ENCODE measurements at regions not wholly inside any gene's neighbourhood (a gene's known extent, or its start where the extent isn't known, plus 50 kb on each side); places are given as distances from the start of the nearest gene placed in this dataset.
"Not testable (repeated sequence)": the region's sequence is repeated elsewhere in the genome, so short reads cannot be mapped to it uniquely, and the experiment has no call there.

- H3K4me1 Mint-ChIP-seq = no peaks in the 10 kb centered on the region
- POLR2A ChIA-PET = no interaction called here
- H3K27me3 Mint-ChIP-seq = peaks cover 0 to 18% (median 1%) of the 10 kb centered on the region in 5 donors
Measured at GRCh38 chr2:121837591-121837990, 82.1 kb downstream of the TSN start.

GRCh38 chr2:121838551-121838950 lies 83.1 kb downstream of the TSN start:
- Mint-ChIP-seq H3K27ac (no peak overlapping the region), H3K4me1 (no peaks in the 10 kb centered on the region), H3K4me3 (no peak overlapping the region), H3K9me3 (no peaks in the 10 kb centered on the region), H3K36me3 (no peaks in the 10 kb centered on the region), H3K27me3 (peaks cover 0 to 21% (median 1%) of the 10 kb centered on the region in 5 donors)
- ATAC-seq = no peak
- no peak for DNase-seq
- POLR2A ChIA-PET = interaction anchor here (0.6 kb wide), 1 partner anchor 248 kb away, joined by 4 read pairs; no protein-coding TSS in a partner anchor

More at GRCh38 chr2:121837591-121837990, 82.1 kb downstream of the TSN start:
- Mint-ChIP-seq H3K4me3 (no peak overlapping the region), H3K36me3 (no peaks in the 10 kb centered on the region), H3K9me3 (no peaks in the 10 kb centered on the region), H3K27ac (no peak overlapping the region)
- no peak for DNase-seq
- ATAC-seq = no peak

DNA sequence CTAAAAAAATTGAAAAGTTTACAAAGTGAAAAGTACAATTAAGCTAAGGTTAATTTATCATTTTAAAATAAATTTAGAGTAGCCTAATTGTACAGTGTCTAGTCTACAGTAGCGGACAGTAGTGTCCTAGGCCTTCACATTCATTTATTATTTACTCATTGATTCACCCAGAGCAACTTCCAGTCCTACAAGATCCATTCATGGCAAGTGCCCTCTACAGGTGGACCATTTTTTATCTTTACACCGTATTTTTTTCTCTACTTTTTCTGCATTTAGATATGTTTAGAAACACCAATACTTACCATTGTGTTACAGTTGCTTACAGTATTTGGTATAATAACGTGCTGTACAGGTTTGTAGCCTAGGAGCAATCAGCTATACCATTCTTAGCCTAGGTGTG lies 84.1 kb downstream of the TSN start:
- Mint-ChIP-seq H3K36me3 (no peaks in the 10 kb centered on the region), H3K27ac (no peak overlapping the region), H3K9me3 (no peaks in the 10 kb centered on the region), H3K4me1 (no peaks in the 10 kb centered on the region), H3K4me3 (no peak overlapping the region), H3K27me3 (peaks cover 0 to 23% (median 2%) of the 10 kb centered on the region in 5 donors)
- ATAC-seq (no peak), DNase-seq (no peak)
- POLR2A ChIA-PET = no interaction called here

GRCh38 chr2:121849236-121849635 lies 93.8 kb downstream of the TSN start:
- Mint-ChIP-seq H3K4me1 (no peaks in the 10 kb centered on the region), H3K36me3 (no peaks in the 10 kb centered on the region), H3K27ac (peak overlapping the region in 1 of 10 donors; percentile 36), H3K4me3 (no peak overlapping the region), H3K9me3 (peaks cover 0 to under 1% (median 0%) of the 10 kb centered on the region in 9 donors), H3K27me3 (peaks cover 2 to 22% (median 11%) of the 10 kb centered on the region in 5 donors)
- POLR2A ChIA-PET = no interaction called here
- no peak for DNase-seq
- no peak for ATAC-seq

DNA sequence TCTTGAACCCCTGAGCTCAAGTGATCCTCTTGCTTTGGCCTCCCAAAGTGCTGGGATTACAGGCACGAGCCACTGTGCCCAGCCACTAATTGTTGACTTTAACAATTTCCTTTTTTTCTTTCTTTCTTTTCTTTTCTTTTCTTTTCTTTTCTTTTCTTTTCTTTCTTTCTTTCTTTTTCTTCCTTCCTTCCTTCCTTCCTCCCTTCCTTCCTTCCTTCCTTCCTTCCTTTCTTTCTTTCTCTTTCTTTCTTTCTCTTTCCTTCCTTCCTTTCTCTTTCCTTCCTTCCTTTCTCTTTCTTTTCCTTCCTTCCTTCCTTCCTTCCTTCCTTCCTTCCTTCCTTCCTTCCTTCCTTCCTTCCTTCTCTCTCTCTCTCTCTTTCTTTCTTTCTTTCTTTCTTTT lies 97.7 kb downstream of the TSN start:
- H3K9me3 Mint-ChIP-seq = peaks cover 0 to 15% (median 5%) of the 10 kb centered on the region in 9 donors
- POLR2A ChIA-PET = not testable (repeated sequence)

GRCh38 chr2:121855510-121855909 lies 100.1 kb downstream of the TSN start:
- POLR2A ChIA-PET = no interaction called here
- Mint-ChIP-seq H3K4me3 (no peak overlapping the region), H3K9me3 (peaks cover 0 to 18% (median 5%) of the 10 kb centered on the region in 9 donors), H3K27ac (no peak overlapping the region), H3K27me3 (peaks cover 14 to 41% (median 21%) of the 10 kb centered on the region in 5 donors), H3K4me1 (no peaks in the 10 kb centered on the region), H3K36me3 (peaks cover 0 to 4% (median 0%) of the 10 kb centered on the region in 3 donors)
- ATAC-seq (no peak), DNase-seq (no peak)

More for the DNA sequence above, 97.7 kb downstream of the TSN start:
- not testable (repeated sequence) for H3K4me3 Mint-ChIP-seq, ATAC-seq, H3K27ac Mint-ChIP-seq, DNase-seq, H3K4me1 Mint-ChIP-seq, H3K36me3 Mint-ChIP-seq
- peaks cover 7 to 29% (median 16%) of the 10 kb centered on the region in 5 donors for H3K27me3 Mint-ChIP-seq

GRCh38 chr2:121856360-121856759 lies 100.9 kb downstream of the TSN start:
- Mint-ChIP-seq H3K27ac (no peak overlapping the region), H3K4me3 (no peak overlapping the region), H3K36me3 (peaks cover 0 to 9% (median 0%) of the 10 kb centered on the region in 3 donors), H3K4me1 (no peaks in the 10 kb centered on the region), H3K27me3 (peaks cover 19 to 50% (median 28%) of the 10 kb centered on the region in 5 donors), H3K9me3 (peaks cover 0 to 19% (median 7%) of the 10 kb centered on the region in 9 donors)
- ATAC-seq (no peak), DNase-seq (no peak)
- POLR2A ChIA-PET = no interaction called here

DNA sequence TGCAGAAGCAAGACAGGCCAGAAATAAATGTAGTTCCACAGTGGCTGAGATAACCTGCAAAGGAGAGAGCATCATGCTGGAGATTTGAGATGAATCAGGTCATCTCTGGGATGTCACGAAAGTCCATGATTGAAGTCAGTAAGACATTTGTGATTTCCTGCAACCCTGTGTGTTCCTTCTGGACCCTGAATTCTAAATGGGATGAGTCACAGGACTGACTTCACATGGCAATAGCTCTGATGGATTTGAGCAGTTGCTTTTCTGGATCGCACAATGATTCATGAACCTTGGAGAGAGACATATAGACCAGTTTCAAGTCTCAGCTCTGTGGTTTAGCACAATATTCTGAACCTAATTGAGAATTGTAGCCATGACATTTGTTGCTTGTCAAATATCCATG lies 102.9 kb downstream of the TSN start:
- Mint-ChIP-seq H3K4me3 (no peak overlapping the region), H3K9me3 (peaks cover 0 to 27% (median 9%) of the 10 kb centered on the region in 9 donors), H3K36me3 (peaks cover 0 to 10% (median 0%) of the 10 kb centered on the region in 3 donors), H3K4me1 (no peaks in the 10 kb centered on the region), H3K27me3 (peaks cover 22 to 63% (median 33%) of the 10 kb centered on the region in 5 donors), H3K27ac (no peak overlapping the region)
- POLR2A ChIA-PET = no interaction called here
- no peak for DNase-seq
- no peak for ATAC-seq

- Mint-ChIP-seq H3K9me3 (peaks cover 1 to 31% (median 13%) of the 10 kb centered on the region in 9 donors), H3K27me3 (peaks cover 24 to 65% (median 35%) of the 10 kb centered on the region in 5 donors), H3K36me3 (peaks cover 0 to 13% (median 0%) of the 10 kb centered on the region in 3 donors), H3K27ac (no peak overlapping the region), H3K4me3 (no peak overlapping the region), H3K4me1 (no peaks in the 10 kb centered on the region)
- POLR2A ChIA-PET = no interaction called here
- no peak for DNase-seq
- no peak for ATAC-seq
Measured at GRCh38 chr2:121858847-121859246, 103.4 kb downstream of the TSN start.

- no peak for ATAC-seq
- Mint-ChIP-seq H3K27me3 (peaks cover 28 to 65% (median 37%) of the 10 kb centered on the region in 5 donors), H3K4me1 (no peaks in the 10 kb centered on the region), H3K36me3 (peaks cover 0 to 15% (median 0%) of the 10 kb centered on the region in 3 donors), H3K9me3 (peaks cover 2 to 24% (median 11%) of the 10 kb centered on the region in 9 donors), H3K4me3 (no peak overlapping the region), H3K27ac (no peak overlapping the region)
- POLR2A ChIA-PET = no interaction called here
- DNase-seq = no peak
Measured at GRCh38 chr2:121860033-121860757, 104.7 kb downstream of the TSN start.

GRCh38 chr2:121860758-121861227 lies 105.3 kb downstream of the TSN start:
- Mint-ChIP-seq H3K9me3 (peaks cover 2 to 19% (median 11%) of the 10 kb centered on the region in 9 donors), H3K27ac (no peak overlapping the region), H3K4me3 (no peak overlapping the region), H3K36me3 (peaks cover 0 to 15% (median 0%) of the 10 kb centered on the region in 3 donors), H3K4me1 (no peaks in the 10 kb centered on the region), H3K27me3 (peaks cover 30 to 60% (median 37%) of the 10 kb centered on the region in 5 donors)
- POLR2A ChIA-PET = no interaction called here
- ATAC-seq (no peak), DNase-seq (no peak)

DNA sequence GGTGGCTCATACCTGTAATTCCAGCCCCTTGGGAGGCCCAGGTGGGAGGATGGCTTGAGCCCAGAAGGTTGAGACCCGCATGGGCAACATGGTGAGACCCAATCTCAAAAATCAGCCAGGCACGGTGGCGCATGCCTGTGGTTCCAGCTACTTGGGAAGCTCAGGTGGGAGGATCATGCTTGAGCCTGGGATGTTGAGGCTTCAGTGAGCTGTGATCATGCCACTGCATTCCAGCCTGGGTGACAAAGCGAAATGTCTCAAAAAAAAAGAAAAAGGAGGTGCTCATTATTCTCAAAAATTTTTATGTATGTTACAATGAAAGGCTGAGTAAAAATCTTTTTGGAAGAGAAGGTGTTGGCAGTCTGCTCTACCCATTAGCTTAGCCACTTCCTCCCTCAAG lies 106.8 kb downstream of the TSN start:
- Mint-ChIP-seq H3K27ac (no peak overlapping the region), H3K4me3 (no peak overlapping the region), H3K4me1 (no peaks in the 10 kb centered on the region), H3K27me3 (peaks cover 28 to 45% (median 37%) of the 10 kb centered on the region in 5 donors), H3K36me3 (peaks cover 0 to 12% (median 0%) of the 10 kb centered on the region in 3 donors), H3K9me3 (peaks cover 2 to 19% (median 11%) of the 10 kb centered on the region in 9 donors)
- DNase-seq (no peak), ATAC-seq (no peak)
- POLR2A ChIA-PET = no interaction called here

DNA sequence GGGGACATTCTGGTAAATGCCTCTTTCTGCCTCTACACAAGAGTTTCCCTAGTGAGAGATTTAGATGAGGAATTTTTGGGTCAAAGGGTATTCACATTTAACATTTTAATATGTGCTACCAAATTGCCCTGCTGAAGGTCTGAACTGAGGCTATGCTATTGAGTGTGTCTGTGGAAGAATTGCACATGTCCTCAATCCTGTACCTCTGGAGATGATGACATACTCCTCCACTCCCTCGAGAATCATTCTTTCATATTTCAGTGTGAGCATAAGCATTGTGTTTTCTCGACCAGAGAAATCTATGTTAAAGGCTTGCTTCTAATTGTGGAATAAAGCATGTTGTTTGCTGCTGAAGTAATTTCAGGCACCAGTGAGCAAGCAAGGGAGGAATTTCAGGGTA lies 110.5 kb downstream of the TSN start:
- H3K9me3 Mint-ChIP-seq = peaks cover 2 to 17% (median 11%) of the 10 kb centered on the region in 9 donors
- peaks cover 0 to 11% (median 0%) of the 10 kb centered on the region in 3 donors for H3K36me3 Mint-ChIP-seq
- DNase-seq (no peak), ATAC-seq (no peak)
- POLR2A ChIA-PET = no interaction called here
- H3K27ac Mint-ChIP-seq = no peak overlapping the region
- peaks cover 13 to 34% (median 20%) of the 10 kb centered on the region in 5 donors for H3K27me3 Mint-ChIP-seq
- H3K4me1 Mint-ChIP-seq = no peaks in the 10 kb centered on the region
- no peak overlapping the region for H3K4me3 Mint-ChIP-seq
